ENCODE measurements at regions not wholly inside any gene's neighbourhood (a gene's known extent, or its start where the extent isn't known, plus 50 kb on each side); places are given as distances from the start of the nearest gene placed in this dataset.

DNA sequence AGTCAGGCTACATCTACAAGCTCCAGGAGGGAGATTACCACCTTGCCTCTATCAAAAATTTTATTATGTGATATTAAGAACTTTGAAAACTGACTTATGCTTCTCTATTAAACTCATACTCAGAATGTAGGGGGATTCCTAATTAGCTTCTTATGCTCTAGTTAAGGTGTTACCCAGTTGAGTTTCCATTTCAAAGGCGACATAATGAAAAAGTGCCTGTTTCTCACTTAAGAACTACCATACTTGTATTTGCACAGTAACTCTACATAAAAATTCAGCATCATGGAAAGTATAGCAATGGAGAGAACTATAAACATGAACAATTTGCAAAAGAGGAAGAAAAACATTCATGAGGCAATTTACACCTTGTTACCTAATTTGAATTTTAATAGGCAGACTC, 739.1 kb downstream of the ZPLD1 start (continued):
- TF ChIP-seq CTCF (IDR thresholded peaks at IDR 0.05; ENCODE audit: control extremely low read depth in 1 of 3, insufficient read depth in 1 of 3, low read depth in 1 of 3, low read length in 3 of 3) (no peak), KDM1A (IDR thresholded peaks at IDR 0.05; ENCODE audit: borderline replicate concordance, low read length) (no peak), ATF3 (IDR thresholded peaks at IDR 0.05; ENCODE audit: insufficient read depth, low read depth, low read length) (no peak), KDM4A (IDR thresholded peaks at IDR 0.05; ENCODE audit: low read depth, low read length, severe bottlenecking) (no peak), GABPA (IDR thresholded peaks at IDR 0.05; ENCODE audit: borderline replicate concordance, insufficient read depth, low read length) (no peak), BACH1 (IDR thresholded peaks at IDR 0.05; ENCODE audit: low read length) (no peak), CBX5 (IDR thresholded peaks at IDR 0.05; ENCODE audit: low read depth, low read length) (no peak), NRF1 (IDR thresholded peaks at IDR 0.05; ENCODE audit: low read depth, low read length) (no peak)
